Progenitor cell of endocrine pancreas (in vitro differentiated cells): ENCODE measurements at regions not wholly inside any gene's neighbourhood (a gene's known extent, or its start where the extent isn't known, plus 50 kb on each side); places are given as distances from the start of the nearest gene placed in this dataset.

Source experiments
- DNase-seq: peaks from one replicate; pipeline ENCODE4 v3.0.0; 2021; ENCODE audit warnings: low spot score; ENCODE audit not compliant: unreplicated experiment
- H3K27ac Mint-ChIP-seq: 2 replicates; pipeline ENCODE4 v1.8.0; 2021; ENCODE audit warnings: mild to moderate bottlenecking, moderate library complexity, mixed read lengths
- H3K27me3 Mint-ChIP-seq: 2 replicates; pipeline ENCODE4 v1.8.0; 2021; ENCODE audit warnings: mixed read lengths
- H3K36me3 Mint-ChIP-seq: 2 replicates; pipeline ENCODE4 v1.8.0; 2022; ENCODE audit warnings: mixed read lengths; ENCODE audit not compliant: insufficient read depth
- H3K4me1 Mint-ChIP-seq: 2 replicates; pipeline ENCODE4 v1.8.0; 2021; ENCODE audit warnings: low read depth, mixed read lengths
- H3K4me3 Mint-ChIP-seq: 2 replicates; pipeline ENCODE4 v1.8.0; 2021; ENCODE audit warnings: low read depth, mild to moderate bottlenecking, moderate library complexity, mixed read lengths
- H3K9me3 Mint-ChIP-seq: 2 replicates; pipeline ENCODE4 v1.8.0; 2021; ENCODE audit warnings: low read depth, mixed read lengths
- TF ChIP-seq, protein P1 (sequence below): fragments of 200-600 bp; sonication (generic); IDR thresholded peaks from one replicate; pipeline ENCODE4 v1.5.0; 2021; ENCODE audit warnings: antibody characterized with exemption, mild to moderate bottlenecking; ENCODE audit not compliant: unreplicated experiment

DNA sequence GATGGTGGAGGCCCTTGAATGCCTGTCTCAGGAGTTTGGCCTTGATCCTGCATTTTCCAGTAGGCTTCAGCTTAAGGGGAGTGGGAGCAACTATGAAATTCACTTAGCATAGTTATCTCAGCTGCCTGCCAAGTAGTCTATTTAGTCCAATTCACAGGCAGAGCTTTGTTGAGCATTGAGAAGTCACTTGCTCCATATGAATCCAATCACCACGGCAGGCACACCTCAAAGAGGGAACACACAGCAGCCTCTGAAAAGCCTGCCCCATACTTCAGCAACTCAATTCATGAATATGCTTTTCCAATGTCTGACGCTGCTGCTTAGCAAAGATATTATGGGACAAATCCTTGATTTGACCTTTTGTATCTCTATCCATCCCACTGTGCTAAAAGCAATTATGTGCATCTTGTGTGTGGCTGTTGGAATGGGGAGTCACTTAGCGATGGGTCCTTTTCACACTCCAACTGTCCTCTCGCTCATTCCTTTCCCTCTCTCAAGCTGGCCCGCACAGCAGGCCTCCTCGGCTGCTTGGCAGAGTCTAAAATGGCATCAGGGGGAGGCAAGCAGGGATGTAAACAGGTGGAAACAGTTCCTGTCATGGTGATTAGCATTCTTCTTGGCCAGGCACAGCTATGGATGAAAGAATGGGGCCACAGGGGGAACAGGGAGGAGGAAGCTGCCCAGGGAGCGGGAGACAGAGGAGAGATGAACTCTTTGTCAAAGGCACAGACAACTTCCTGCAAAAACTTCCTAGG, 56.0 kb upstream of the LRPPRC start:
- Mint-ChIP-seq H3K4me3 (no peak overlapping the region), H3K36me3 (no peaks in the 10 kb centered on the region), H3K9me3 (no peaks in the 10 kb centered on the region), H3K27ac (no peak overlapping the region), H3K4me1 (peaks cover 3% of the 10 kb centered on the region), H3K27me3 (peaks cover 12% of the 10 kb centered on the region)
- TF ChIP-seq, protein P1, sequence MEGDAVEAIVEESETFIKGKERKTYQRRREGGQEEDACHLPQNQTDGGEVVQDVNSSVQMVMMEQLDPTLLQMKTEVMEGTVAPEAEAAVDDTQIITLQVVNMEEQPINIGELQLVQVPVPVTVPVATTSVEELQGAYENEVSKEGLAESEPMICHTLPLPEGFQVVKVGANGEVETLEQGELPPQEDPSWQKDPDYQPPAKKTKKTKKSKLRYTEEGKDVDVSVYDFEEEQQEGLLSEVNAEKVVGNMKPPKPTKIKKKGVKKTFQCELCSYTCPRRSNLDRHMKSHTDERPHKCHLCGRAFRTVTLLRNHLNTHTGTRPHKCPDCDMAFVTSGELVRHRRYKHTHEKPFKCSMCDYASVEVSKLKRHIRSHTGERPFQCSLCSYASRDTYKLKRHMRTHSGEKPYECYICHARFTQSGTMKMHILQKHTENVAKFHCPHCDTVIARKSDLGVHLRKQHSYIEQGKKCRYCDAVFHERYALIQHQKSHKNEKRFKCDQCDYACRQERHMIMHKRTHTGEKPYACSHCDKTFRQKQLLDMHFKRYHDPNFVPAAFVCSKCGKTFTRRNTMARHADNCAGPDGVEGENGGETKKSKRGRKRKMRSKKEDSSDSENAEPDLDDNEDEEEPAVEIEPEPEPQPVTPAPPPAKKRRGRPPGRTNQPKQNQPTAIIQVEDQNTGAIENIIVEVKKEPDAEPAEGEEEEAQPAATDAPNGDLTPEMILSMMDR, result no peak
- no peak for DNase-seq

DNA sequence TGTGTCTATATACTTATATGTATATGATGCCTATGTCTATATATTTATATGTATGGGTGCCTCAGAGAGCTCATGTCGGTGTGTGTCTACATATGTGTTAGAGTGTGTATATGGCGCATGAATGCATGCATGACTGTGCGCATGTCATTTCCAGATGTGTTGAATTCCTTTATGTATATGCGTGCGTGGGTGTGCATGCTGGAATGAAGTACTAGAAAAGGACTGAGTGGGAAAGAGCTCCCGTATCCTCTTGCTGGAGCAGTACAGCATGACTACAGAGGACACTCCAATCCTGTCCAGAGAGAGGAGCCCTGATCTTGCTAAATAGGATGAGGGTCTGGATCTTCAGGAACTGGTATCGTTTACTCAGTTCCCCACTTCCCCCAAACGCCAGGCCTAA, 56.8 kb upstream of the LRPPRC start:
- H3K4me3 Mint-ChIP-seq, result no peak overlapping the region
- peaks cover 3% of the 10 kb centered on the region for H3K4me1 Mint-ChIP-seq
- no peak for DNase-seq
- TF ChIP-seq, protein P1, result no peak
- H3K27me3 Mint-ChIP-seq, result peaks cover 12% of the 10 kb centered on the region
- no peaks in the 10 kb centered on the region for H3K9me3 Mint-ChIP-seq
- H3K36me3 Mint-ChIP-seq, result no peaks in the 10 kb centered on the region
- H3K27ac Mint-ChIP-seq, result no peak overlapping the region

DNA sequence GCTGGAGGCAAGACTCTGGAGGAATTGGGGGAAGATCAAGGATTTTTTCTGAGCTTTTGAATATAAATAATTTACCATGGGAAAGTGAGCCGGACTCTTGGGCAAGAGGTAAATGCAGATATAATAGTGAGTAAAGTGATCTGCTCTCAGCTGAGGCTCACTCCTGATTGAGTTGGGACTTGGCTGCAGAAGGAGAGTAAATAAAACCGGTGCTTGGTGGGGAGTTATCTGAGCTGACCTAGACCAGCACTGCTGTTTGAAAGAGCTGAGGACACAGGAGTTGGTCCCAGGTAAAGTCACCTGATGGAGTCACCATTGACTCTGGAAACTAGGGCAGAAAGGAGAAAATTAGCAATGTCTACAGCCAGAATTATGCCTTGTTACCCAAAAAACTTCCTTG, 57.3 kb upstream of the LRPPRC start:
- peaks cover 3% of the 10 kb centered on the region for H3K4me1 Mint-ChIP-seq
- H3K27ac Mint-ChIP-seq, result no peak overlapping the region
- no peaks in the 10 kb centered on the region for H3K9me3 Mint-ChIP-seq
- no peak overlapping the region for H3K4me3 Mint-ChIP-seq
- H3K27me3 Mint-ChIP-seq, result peaks cover 9% of the 10 kb centered on the region
- DNase-seq, result no peak
- H3K36me3 Mint-ChIP-seq, result no peaks in the 10 kb centered on the region
- TF ChIP-seq, protein P1, result no peak

DNA sequence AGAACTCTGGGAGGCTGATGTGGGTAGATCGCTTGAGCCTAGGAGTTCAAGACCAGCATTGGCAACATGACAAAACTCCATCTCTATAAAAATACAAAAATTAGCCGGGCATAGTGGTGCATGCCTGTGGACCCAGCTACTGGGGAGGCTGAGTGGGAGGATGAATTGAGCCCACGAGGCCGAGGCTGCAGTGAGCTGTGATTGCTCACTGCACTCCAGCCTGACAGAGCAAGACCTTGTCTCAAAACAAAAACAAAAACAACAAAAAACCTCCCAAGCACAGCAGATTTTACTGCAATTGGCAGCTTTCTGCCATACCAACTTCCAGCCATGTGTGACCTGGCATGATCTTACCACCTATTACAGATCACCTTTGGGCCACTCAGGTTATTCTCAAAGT, 57.7 kb upstream of the LRPPRC start:
- H3K9me3 Mint-ChIP-seq, result no peaks in the 10 kb centered on the region
- no peaks in the 10 kb centered on the region for H3K36me3 Mint-ChIP-seq
- TF ChIP-seq, protein P1, result no peak
- H3K27ac Mint-ChIP-seq, result no peak overlapping the region
- H3K4me1 Mint-ChIP-seq, result peaks cover 3% of the 10 kb centered on the region
- no peak for DNase-seq
- no peak overlapping the region for H3K4me3 Mint-ChIP-seq
- peaks cover 9% of the 10 kb centered on the region for H3K27me3 Mint-ChIP-seq

DNA sequence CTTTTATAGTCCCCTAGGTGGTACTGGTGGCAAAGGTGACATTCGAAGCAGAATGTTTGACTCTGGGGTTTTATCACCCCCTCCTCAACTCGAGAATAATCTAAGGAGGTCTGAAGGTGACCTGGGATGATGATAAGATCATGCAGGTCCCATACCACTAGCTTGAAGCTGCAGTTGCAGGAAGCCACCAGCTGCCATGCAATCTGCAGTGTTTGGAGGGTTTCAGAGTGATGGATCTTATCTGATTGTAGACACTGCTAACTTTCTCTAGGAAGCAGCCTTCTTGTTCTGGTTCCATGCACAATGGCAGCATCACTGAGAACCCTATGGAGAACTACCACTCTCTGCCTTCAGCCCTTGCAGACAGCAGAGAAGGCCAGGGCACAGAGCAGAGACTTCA, 59.4 kb upstream of the LRPPRC start:
- Mint-ChIP-seq H3K4me1 (peaks cover 3% of the 10 kb centered on the region), H3K27me3 (no peaks in the 10 kb centered on the region), H3K4me3 (no peak overlapping the region), H3K36me3 (no peaks in the 10 kb centered on the region), H3K9me3 (peaks cover 2% of the 10 kb centered on the region), H3K27ac (no peak overlapping the region)
- TF ChIP-seq, protein P1, result no peak
- no peak for DNase-seq
